GM13977 (cell line): ENCODE measurements at regions not wholly inside any gene's neighbourhood (a gene's known extent, or its start where the extent isn't known, plus 50 kb on each side); places are given as distances from the start of the nearest gene placed in this dataset.

Experiments used
- DNase-seq: peaks from one replicate; pipeline ENCODE4 v3.0.0; 2012; ENCODE audit warnings: low spot score
- CTCF ChIP-seq: IDR thresholded peaks from 2 replicates; pipeline ENCODE4 v1.5.1; 2012; ENCODE audit warnings: mild to moderate bottlenecking, control low read depth; ENCODE audit not compliant: insufficient read depth; ENCODE audit errors: extremely low read depth, missing control alignments
- in situ Hi-C: fragments of 300-500 bp; cut with MboI; formaldehyde crosslinking; loops from one replicate; pipeline ENCODE4 v1.12.0; 2022; ENCODE audit warnings: low sequenced_read_pairs, low pct_unique_long_range_greater_than_20kb, mixed read lengths, inconsistent platforms; ENCODE audit not compliant: unreplicated experiment

- no peak for TF ChIP-seq CTCF
- no peak for DNase-seq
- in situ Hi-C loops, result no loop called here
Observed at GRCh38 chrX:144809025-144809424, 438.3 kb upstream of the SPANXN1 start.

GRCh38 chrX:144810539-144810938, 436.8 kb upstream of the SPANXN1 start:
- DNase-seq, result no peak
- in situ Hi-C loops, result no loop called here
- no peak for TF ChIP-seq CTCF

- in situ Hi-C loops, result no loop called here
- no peak for TF ChIP-seq CTCF
- no peak for DNase-seq
Observed at GRCh38 chrX:144819406-144819805, 427.9 kb upstream of the SPANXN1 start.

- in situ Hi-C loops, result no loop called here
- TF ChIP-seq CTCF, result no peak
- DNase-seq, result no peak
Observed at GRCh38 chrX:144840616-144841015, 406.7 kb upstream of the SPANXN1 start.

GRCh38 chrX:144849141-144849540, 398.2 kb upstream of the SPANXN1 start:
- in situ Hi-C loops, result no loop called here
- TF ChIP-seq CTCF, result no peak
- no peak for DNase-seq

GRCh38 chrX:144896323-144896722, 351.0 kb upstream of the SPANXN1 start:
- DNase-seq, result no peak
- TF ChIP-seq CTCF, result peak; percentile 24
- in situ Hi-C loops, result no loop called here

GRCh38 chrX:144901521-144901920, 345.8 kb upstream of the SPANXN1 start:
- no peak for DNase-seq
- in situ Hi-C loops, result no loop called here
- TF ChIP-seq CTCF, result no peak
